Prostate gland (tissue), 2 donors: ENCODE measurements at regions not wholly inside any gene's neighbourhood (a gene's known extent, or its start where the extent isn't known, plus 50 kb on each side); places are given as distances from the start of the nearest gene placed in this dataset.

Source experiments
- POLR2A ChIP-seq: fragments of 450-650 bp; IDR thresholded peaks from one replicate; pipeline ENCODE4 v1.6.1; 2016; ENCODE audit warnings: antibody characterized with exemption, mild to moderate bottlenecking
- POLR2AphosphoS5 ChIP-seq: sonication (generic); formaldehyde crosslinking; IDR thresholded peaks from one replicate; pipeline ENCODE4 v1.6.1; 2017; ENCODE audit warnings: antibody characterized with exemption
- TF ChIP-seq, protein P1 (sequence below), 4 experiments: fragments of 200-600 bp in 2 of 4; fragments of 450-650 bp in 2 of 4; sonication (generic) in 2 of 4; IDR thresholded peaks; 1 replicate in 3 of 4; 2 replicates in 1 of 4; pipeline ENCODE4 v1.5.1; 2016 to 2019; ENCODE audit warnings: antibody characterized with exemption in 4 of 4, mild to moderate bottlenecking in 2 of 4, moderate library complexity in 2 of 4

- TF ChIP-seq, protein P1, sequence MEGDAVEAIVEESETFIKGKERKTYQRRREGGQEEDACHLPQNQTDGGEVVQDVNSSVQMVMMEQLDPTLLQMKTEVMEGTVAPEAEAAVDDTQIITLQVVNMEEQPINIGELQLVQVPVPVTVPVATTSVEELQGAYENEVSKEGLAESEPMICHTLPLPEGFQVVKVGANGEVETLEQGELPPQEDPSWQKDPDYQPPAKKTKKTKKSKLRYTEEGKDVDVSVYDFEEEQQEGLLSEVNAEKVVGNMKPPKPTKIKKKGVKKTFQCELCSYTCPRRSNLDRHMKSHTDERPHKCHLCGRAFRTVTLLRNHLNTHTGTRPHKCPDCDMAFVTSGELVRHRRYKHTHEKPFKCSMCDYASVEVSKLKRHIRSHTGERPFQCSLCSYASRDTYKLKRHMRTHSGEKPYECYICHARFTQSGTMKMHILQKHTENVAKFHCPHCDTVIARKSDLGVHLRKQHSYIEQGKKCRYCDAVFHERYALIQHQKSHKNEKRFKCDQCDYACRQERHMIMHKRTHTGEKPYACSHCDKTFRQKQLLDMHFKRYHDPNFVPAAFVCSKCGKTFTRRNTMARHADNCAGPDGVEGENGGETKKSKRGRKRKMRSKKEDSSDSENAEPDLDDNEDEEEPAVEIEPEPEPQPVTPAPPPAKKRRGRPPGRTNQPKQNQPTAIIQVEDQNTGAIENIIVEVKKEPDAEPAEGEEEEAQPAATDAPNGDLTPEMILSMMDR (IDR thresholded peaks at IDR 0.05) = no peak
- TF ChIP-seq POLR2AphosphoS5 = no peak
- TF ChIP-seq POLR2A = no peak
Measured at GRCh38 chr4:123617791-123618190, 221.2 kb downstream of the SPRY1 start.
